HepG2 (cell line): ENCODE measurements at regions not wholly inside any gene's neighbourhood (a gene's known extent, or its start where the extent isn't known, plus 50 kb on each side); places are given as distances from the start of the nearest gene placed in this dataset.

Experiments used
- ATAC-seq: fragments of 200-7000 bp; cut with Tn5 transposase; 3 replicates; pipeline ENCODE4 v1.9.1; 2020; ENCODE audit warnings: mild to moderate bottlenecking, moderate library complexity
- BruUV-seq: library from RNA; stranded (reverse); fragments of 400-500 nt; replicated peaks from 2 replicates; lab custom pipeline; 2021; lab: Mats Ljungman, UMichigan
- CTCF ChIA-PET: fragments of 300-600 bp; formaldehyde crosslinking; extraction: SDS; loops from one replicate; lab custom pipeline; 2021; ENCODE audit warnings: low total read pairs, inconsistent platforms, low intra/inter-chr PET ratio; lab: Yijun Ruan, JAX
- POLR2A ChIA-PET: fragments of 350-600 bp; sonication (Branson Sonifier 250); formaldehyde crosslinking; loops from one replicate; lab custom pipeline; 2020; ENCODE audit warnings: antibody characterized with exemption, inconsistent platforms; lab: Yijun Ruan, JAX
- DNase-seq: peaks from one replicate; pipeline ENCODE4 v3.0.0-alpha.2; 2015; ENCODE audit warnings: low spot score
- FAIRE-seq: peaks from 3 replicates; lab custom pipeline; 2011; peaks lifted over from hg19 to GRCh38; lab: Jason Lieb, UNC
- H2AFZ ChIP-seq: one replicate; pipeline ENCODE4 v1.6.1; 2011; ENCODE audit warnings: low read length, inconsistent platforms
- H3K27ac ChIP-seq: fragments of 300-600 bp; 3 replicates; pipeline ENCODE4 v1.8.0; 2011; ENCODE audit warnings: mixed run types, mild to moderate bottlenecking, mixed read lengths, low read length, inconsistent platforms; ENCODE audit not compliant: insufficient read depth; ENCODE audit errors: extremely low read length
- H3K27me3 ChIP-seq, 2 experiments: fragments of 200-600 bp in 1 of 2; 2 replicates in 1 of 2; 3 replicates in 1 of 2; pipeline versions ENCODE4 v1.6.0 to v1.8.0; 2011; ENCODE audit warnings: low read length in 2 of 2, mild to moderate bottlenecking in 2 of 2, moderate library complexity in 2 of 2, inconsistent platforms in 1 of 2; ENCODE audit not compliant: insufficient read depth in 2 of 2, control insufficient read depth in 1 of 2
- H3K36me3 ChIP-seq, 2 experiments: fragments of 200-600 bp in 1 of 2; replicated peaks in 1 of 2; 2 replicates in 1 of 2; 3 replicates in 1 of 2; pipeline versions ENCODE4 v1.5.1 to v1.8.0; 2011; ENCODE audit warnings: low read length in 2 of 2, inconsistent platforms in 1 of 2; ENCODE audit not compliant: insufficient read depth in 2 of 2, control insufficient read depth in 1 of 2
- H3K4me1 ChIP-seq: 2 replicates; pipeline ENCODE4 v1.5.1; 2012; ENCODE audit warnings: low read length, inconsistent platforms; ENCODE audit not compliant: insufficient read depth
- H3K4me2 ChIP-seq: 2 replicates; pipeline ENCODE4 v1.6.0; 2011; ENCODE audit warnings: low read depth, low read length, inconsistent platforms
- H3K4me3 ChIP-seq, 3 experiments: fragments of 200-600 bp in 1 of 3; sonication (generic), shearing (Covaris generic) in 1 of 3; replicated peaks in 1 of 3; 2 replicates each; pipeline ENCODE4 v1.5.1; 2011 to 2016; ENCODE audit warnings: low read length in 3 of 3, inconsistent platforms in 2 of 3, low read depth in 2 of 3, mild to moderate bottlenecking in 2 of 3, control low read depth in 1 of 3, mixed read lengths in 1 of 3; ENCODE audit not compliant: insufficient read depth in 1 of 3
- H3K79me2 ChIP-seq: one replicate; pipeline ENCODE4 v1.6.1; 2011; ENCODE audit warnings: low read length, inconsistent platforms; ENCODE audit not compliant: insufficient read depth
- H3K9ac ChIP-seq: 2 replicates; pipeline ENCODE4 v1.6.0; 2011; ENCODE audit warnings: mild to moderate bottlenecking, low read depth, low read length, inconsistent platforms; ENCODE audit not compliant: insufficient read depth
- H3K9me3 ChIP-seq: 2 replicates; pipeline ENCODE4 v1.5.1; 2012; ENCODE audit warnings: mild to moderate bottlenecking, low read length
- H4K20me1 ChIP-seq: 2 replicates; pipeline ENCODE4 v1.6.0; 2011; ENCODE audit warnings: inconsistent platforms, mild to moderate bottlenecking, low read length, moderate library complexity; ENCODE audit not compliant: insufficient read depth
- HOXA7 ChIP-seq: sonication (generic); formaldehyde crosslinking; IDR thresholded peaks from 2 replicates; pipeline ENCODE4 v1.8.1; 2022; ENCODE audit warnings: mild to moderate bottlenecking, missing genetic modification reagents, moderate library complexity
- MAFF ChIP-seq: IDR thresholded peaks from 2 replicates; pipeline ENCODE4 v1.6.1; 2011; ENCODE audit warnings: low read depth, low read length, improper control_type of control experiment
- TP53 ChIP-seq: sonication (generic); formaldehyde crosslinking; conservative IDR thresholded peaks from 2 replicates; pipeline ENCODE4 v1.4.0; 2020; ENCODE audit warnings: missing genetic modification reagents
- ZNF281 ChIP-seq: sonication (generic); formaldehyde crosslinking; IDR thresholded peaks from 2 replicates; pipeline ENCODE4 v1.4.0; 2020; ENCODE audit warnings: missing genetic modification reagents, borderline replicate concordance
- ZNF75D ChIP-seq: sonication (generic); formaldehyde crosslinking; IDR thresholded peaks from 2 replicates; pipeline ENCODE4 v1.8.1; 2023; ENCODE audit warnings: missing genetic modification reagents, mild to moderate bottlenecking, borderline replicate concordance
- ZNF792 ChIP-seq: IDR thresholded peaks from 2 replicates; pipeline ENCODE4 v1.6.1; 2016
- WGBS: methylation state at CpG from one replicate; pipeline ENCODE4 v1.1.6; 2017; ENCODE audit warnings: low lambda C conversion rate; 5-methylcytosine and 5-hydroxymethylcytosine counted together
- in situ Hi-C: cut with HindIII; loops from 2 replicates; pipeline ENCODE4 v1.10.0; 2017; ENCODE audit warnings: low pct_unique_long_range_greater_than_20kb; ENCODE audit not compliant: extremely low pct_ligation_motif_present
- intact Hi-C: fragments of 100-400 bp; cut with micrococcal nuclease; formaldehyde crosslinking; loops from one replicate; pipeline ENCODE4 v1.10.0; 2022; ENCODE audit not compliant: unreplicated experiment
- TF ChIP-seq, protein P1 (sequence below): sonication (generic); formaldehyde crosslinking; IDR thresholded peaks from 2 replicates; pipeline ENCODE4 v1.4.0; 2020; ENCODE audit warnings: missing genetic modification reagents
- TF ChIP-seq, protein P2 (sequence below): sonication (generic); formaldehyde crosslinking; IDR thresholded peaks from 2 replicates; pipeline ENCODE4 v1.4.0; 2020; ENCODE audit warnings: missing genetic modification reagents
- TF ChIP-seq, protein P3 (sequence below): IDR thresholded peaks from 2 replicates; pipeline ENCODE4 v1.6.1; 2018; ENCODE audit warnings: missing genetic modification reagents, mild to moderate bottlenecking, missing compliant biosample characterization

DNA sequence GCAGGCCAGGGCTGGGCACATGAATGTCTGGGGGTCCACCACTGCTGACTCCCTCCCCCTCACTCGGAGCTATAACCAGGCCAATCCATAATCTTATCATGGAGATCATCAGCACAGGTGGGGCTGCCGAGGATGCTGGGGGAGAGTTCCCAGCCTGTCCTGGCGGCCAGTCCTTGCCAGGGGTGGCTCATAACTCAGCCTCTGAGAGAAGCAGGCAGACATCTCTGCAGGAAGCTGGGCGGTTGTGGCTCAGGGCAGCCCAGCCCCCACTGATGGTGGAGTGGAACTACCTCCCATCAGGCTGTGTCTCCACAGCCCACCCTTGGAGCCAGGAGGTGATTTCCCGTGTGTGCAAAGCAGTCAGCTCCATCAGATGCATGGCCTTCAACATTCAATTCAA is 109.4 kb upstream of the ZNF92 start:
- no peak overlapping the region for H3K9ac ChIP-seq
- CTCF ChIA-PET, result no interaction called here
- no peak overlapping the region for H3K27ac ChIP-seq
- no peak for DNase-seq
- no CpG with 5 or more reads among the region's 5 CpGs for WGBS
- TF ChIP-seq, protein P1, sequence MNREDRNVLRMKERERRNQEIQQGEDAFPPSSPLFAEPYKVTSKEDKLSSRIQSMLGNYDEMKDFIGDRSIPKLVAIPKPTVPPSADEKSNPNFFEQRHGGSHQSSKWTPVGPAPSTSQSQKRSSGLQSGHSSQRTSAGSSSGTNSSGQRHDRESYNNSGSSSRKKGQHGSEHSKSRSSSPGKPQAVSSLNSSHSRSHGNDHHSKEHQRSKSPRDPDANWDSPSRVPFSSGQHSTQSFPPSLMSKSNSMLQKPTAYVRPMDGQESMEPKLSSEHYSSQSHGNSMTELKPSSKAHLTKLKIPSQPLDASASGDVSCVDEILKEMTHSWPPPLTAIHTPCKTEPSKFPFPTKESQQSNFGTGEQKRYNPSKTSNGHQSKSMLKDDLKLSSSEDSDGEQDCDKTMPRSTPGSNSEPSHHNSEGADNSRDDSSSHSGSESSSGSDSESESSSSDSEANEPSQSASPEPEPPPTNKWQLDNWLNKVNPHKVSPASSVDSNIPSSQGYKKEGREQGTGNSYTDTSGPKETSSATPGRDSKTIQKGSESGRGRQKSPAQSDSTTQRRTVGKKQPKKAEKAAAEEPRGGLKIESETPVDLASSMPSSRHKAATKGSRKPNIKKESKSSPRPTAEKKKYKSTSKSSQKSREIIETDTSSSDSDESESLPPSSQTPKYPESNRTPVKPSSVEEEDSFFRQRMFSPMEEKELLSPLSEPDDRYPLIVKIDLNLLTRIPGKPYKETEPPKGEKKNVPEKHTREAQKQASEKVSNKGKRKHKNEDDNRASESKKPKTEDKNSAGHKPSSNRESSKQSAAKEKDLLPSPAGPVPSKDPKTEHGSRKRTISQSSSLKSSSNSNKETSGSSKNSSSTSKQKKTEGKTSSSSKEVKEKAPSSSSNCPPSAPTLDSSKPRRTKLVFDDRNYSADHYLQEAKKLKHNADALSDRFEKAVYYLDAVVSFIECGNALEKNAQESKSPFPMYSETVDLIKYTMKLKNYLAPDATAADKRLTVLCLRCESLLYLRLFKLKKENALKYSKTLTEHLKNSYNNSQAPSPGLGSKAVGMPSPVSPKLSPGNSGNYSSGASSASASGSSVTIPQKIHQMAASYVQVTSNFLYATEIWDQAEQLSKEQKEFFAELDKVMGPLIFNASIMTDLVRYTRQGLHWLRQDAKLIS (CRISPR knock-in tag), result no peak
- TF ChIP-seq, protein P2, sequence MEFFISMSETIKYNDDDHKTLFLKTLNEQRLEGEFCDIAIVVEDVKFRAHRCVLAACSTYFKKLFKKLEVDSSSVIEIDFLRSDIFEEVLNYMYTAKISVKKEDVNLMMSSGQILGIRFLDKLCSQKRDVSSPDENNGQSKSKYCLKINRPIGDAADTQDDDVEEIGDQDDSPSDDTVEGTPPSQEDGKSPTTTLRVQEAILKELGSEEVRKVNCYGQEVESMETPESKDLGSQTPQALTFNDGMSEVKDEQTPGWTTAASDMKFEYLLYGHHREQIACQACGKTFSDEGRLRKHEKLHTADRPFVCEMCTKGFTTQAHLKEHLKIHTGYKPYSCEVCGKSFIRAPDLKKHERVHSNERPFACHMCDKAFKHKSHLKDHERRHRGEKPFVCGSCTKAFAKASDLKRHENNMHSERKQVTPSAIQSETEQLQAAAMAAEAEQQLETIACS, result no peak
- no peak for TF ChIP-seq ZNF792 (CRISPR knock-in tag)
- TF ChIP-seq ZNF75D (CRISPR knock-in tag), result no peak
- TF ChIP-seq MAFF, result no peak
- no peak for TF ChIP-seq ZNF281 (CRISPR knock-in tag)
- TF ChIP-seq TP53 (CRISPR knock-in tag), result no peak
- TF ChIP-seq, protein P3, sequence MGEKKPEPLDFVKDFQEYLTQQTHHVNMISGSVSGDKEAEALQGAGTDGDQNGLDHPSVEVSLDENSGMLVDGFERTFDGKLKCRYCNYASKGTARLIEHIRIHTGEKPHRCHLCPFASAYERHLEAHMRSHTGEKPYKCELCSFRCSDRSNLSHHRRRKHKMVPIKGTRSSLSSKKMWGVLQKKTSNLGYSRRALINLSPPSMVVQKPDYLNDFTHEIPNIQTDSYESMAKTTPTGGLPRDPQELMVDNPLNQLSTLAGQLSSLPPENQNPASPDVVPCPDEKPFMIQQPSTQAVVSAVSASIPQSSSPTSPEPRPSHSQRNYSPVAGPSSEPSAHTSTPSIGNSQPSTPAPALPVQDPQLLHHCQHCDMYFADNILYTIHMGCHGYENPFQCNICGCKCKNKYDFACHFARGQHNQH (CRISPR knock-in tag), result no peak
- no peak for TF ChIP-seq HOXA7 (CRISPR knock-in tag)
- in situ Hi-C loops, result no loop called here
- BruUV-seq, result no TSS peak
- peaks cover 20% of the 10 kb centered on the region for H3K4me1 ChIP-seq
- intact Hi-C loops, result no loop called here
- no peak overlapping the region for H3K4me2 ChIP-seq
- no peaks in the 10 kb centered on the region for H3K9me3 ChIP-seq
- POLR2A ChIA-PET, result no interaction called here
- no peak for ATAC-seq
- H2AFZ ChIP-seq, result no peak overlapping the region
- H3K36me3 ChIP-seq, result no peaks in the 10 kb centered on the region
- no peak overlapping the region; a peak in 1 of 6 replicates for H3K4me3 ChIP-seq
- no peaks in the 10 kb centered on the region for H4K20me1 ChIP-seq
- H3K27me3 ChIP-seq, result peaks cover 2 to 18% of the 10 kb centered on the region in 2 experiments; a peak in 2 of 5 replicates
- H3K79me2 ChIP-seq, result no peaks in the 10 kb centered on the region
- FAIRE-seq, result no peak
